ENCODE measurements at regions not wholly inside any gene's neighbourhood (a gene's known extent, or its start where the extent isn't known, plus 50 kb on each side); places are given as distances from the start of the nearest gene placed in this dataset.

DNA sequence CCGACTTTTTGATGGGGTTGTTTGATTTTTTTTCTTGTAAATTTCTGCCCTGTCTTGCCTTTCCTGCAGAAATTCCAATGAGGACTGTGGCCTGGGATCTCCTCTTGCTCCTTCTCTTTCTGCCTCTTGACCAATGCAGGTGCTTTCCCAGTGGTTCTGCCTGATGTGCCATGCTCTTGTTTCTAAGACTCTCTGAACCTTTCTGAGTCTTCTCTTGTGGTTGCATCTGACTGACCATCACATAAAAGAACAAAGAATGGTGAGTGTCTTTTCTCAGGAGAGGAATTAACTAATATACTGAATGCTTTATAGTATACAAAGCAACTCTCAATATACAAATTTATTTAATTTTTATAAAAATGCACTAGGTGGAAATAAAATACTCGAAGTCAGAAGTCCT lies 424.6 kb downstream of the TRIB2 start:
- no peaks in the 10 kb centered on the region for H3K27me3 Mint-ChIP-seq (ENCODE audit: insufficient read depth, low read depth, poor library complexity)

DNA sequence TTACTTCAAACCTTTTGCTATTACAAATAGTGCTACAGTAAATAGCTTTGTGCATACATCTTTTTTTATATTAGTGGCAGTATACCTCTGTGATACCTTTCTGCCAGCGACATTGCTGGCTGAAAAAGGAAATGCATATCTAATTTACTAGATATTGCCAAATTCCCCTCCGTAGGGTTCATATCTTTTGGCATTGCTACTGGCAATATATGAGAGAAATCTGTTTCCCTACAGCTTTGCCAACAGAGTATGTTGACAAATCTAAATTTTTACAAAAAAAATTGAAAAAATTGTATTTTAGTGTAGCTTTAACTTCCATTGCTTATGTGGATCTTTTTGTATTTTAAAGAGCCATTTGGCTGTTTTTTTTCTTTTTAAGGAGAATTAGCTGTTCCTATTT lies 426.7 kb downstream of the TRIB2 start:
- H3K9me2 ChIP-seq (ENCODE audit: insufficient read depth), result no peaks in the 10 kb centered on the region
- H3K27me3 Mint-ChIP-seq (ENCODE audit: insufficient read depth, low read depth, poor library complexity), result no peaks in the 10 kb centered on the region
- H3K4me1 Mint-ChIP-seq, result no peaks in the 10 kb centered on the region
- H3K27ac Mint-ChIP-seq, result no peak overlapping the region
- no peaks in the 10 kb centered on the region for H3K4me1 ChIP-seq (ENCODE audit: insufficient read depth)
- H3F3A ChIP-seq (replicated peaks; ENCODE audit: low read depth), result no peaks in the 10 kb centered on the region
- ATAC-seq (no peak), DNase-seq (ENCODE audit: low spot score) (no peak)
- H3K9me3 Mint-ChIP-seq, result no peaks in the 10 kb centered on the region
- H3K4me3 ChIP-seq, result no peak overlapping the region
- H3K4me3 Mint-ChIP-seq, result no peak overlapping the region
- no peaks in the 10 kb centered on the region for H3K79me2 ChIP-seq (replicated peaks; ENCODE audit: insufficient read depth)
- H3K36me3 Mint-ChIP-seq (ENCODE audit: low read depth), result no peaks in the 10 kb centered on the region
- H3K4me2 ChIP-seq, result no peak overlapping the region
- no peaks in the 10 kb centered on the region for H3K27me3 ChIP-seq (ENCODE audit: insufficient read depth)
- H3K36me3 ChIP-seq (ENCODE audit: insufficient read depth), result no peaks in the 10 kb centered on the region
- no peak overlapping the region for H3K27ac ChIP-seq (ENCODE audit: low read depth)
- no peaks in the 10 kb centered on the region for H4K20me1 ChIP-seq (replicated peaks; ENCODE audit: insufficient read depth)
- no peak overlapping the region for H2AFZ ChIP-seq
- TF ChIP-seq STAT1 (IDR thresholded peaks at IDR 0.05; ENCODE audit: unreplicated experiment), result no peak
- TF ChIP-seq ZNF331 (CRISPR knock-in tag; IDR thresholded peaks at IDR 0.05; ENCODE audit: low read depth), result no peak
- TF ChIP-seq, protein P1, sequence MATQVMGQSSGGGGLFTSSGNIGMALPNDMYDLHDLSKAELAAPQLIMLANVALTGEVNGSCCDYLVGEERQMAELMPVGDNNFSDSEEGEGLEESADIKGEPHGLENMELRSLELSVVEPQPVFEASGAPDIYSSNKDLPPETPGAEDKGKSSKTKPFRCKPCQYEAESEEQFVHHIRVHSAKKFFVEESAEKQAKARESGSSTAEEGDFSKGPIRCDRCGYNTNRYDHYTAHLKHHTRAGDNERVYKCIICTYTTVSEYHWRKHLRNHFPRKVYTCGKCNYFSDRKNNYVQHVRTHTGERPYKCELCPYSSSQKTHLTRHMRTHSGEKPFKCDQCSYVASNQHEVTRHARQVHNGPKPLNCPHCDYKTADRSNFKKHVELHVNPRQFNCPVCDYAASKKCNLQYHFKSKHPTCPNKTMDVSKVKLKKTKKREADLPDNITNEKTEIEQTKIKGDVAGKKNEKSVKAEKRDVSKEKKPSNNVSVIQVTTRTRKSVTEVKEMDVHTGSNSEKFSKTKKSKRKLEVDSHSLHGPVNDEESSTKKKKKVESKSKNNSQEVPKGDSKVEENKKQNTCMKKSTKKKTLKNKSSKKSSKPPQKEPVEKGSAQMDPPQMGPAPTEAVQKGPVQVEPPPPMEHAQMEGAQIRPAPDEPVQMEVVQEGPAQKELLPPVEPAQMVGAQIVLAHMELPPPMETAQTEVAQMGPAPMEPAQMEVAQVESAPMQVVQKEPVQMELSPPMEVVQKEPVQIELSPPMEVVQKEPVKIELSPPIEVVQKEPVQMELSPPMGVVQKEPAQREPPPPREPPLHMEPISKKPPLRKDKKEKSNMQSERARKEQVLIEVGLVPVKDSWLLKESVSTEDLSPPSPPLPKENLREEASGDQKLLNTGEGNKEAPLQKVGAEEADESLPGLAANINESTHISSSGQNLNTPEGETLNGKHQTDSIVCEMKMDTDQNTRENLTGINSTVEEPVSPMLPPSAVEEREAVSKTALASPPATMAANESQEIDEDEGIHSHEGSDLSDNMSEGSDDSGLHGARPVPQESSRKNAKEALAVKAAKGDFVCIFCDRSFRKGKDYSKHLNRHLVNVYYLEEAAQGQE (IDR thresholded peaks at IDR 0.05; ENCODE audit: unreplicated experiment), result no peak
- TF ChIP-seq, protein P2, sequence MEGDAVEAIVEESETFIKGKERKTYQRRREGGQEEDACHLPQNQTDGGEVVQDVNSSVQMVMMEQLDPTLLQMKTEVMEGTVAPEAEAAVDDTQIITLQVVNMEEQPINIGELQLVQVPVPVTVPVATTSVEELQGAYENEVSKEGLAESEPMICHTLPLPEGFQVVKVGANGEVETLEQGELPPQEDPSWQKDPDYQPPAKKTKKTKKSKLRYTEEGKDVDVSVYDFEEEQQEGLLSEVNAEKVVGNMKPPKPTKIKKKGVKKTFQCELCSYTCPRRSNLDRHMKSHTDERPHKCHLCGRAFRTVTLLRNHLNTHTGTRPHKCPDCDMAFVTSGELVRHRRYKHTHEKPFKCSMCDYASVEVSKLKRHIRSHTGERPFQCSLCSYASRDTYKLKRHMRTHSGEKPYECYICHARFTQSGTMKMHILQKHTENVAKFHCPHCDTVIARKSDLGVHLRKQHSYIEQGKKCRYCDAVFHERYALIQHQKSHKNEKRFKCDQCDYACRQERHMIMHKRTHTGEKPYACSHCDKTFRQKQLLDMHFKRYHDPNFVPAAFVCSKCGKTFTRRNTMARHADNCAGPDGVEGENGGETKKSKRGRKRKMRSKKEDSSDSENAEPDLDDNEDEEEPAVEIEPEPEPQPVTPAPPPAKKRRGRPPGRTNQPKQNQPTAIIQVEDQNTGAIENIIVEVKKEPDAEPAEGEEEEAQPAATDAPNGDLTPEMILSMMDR (conservative IDR thresholded peaks at IDR 0.05; ENCODE audit: low read depth in 2 of 2), result no peak
- no peak for TF ChIP-seq CREB1 (CRISPR knock-in tag; IDR thresholded peaks at IDR 0.05; ENCODE audit: low read depth)
- no peak for TF ChIP-seq JUNB (IDR thresholded peaks at IDR 0.05; ENCODE audit: unreplicated experiment)
- TF ChIP-seq, protein P3, sequence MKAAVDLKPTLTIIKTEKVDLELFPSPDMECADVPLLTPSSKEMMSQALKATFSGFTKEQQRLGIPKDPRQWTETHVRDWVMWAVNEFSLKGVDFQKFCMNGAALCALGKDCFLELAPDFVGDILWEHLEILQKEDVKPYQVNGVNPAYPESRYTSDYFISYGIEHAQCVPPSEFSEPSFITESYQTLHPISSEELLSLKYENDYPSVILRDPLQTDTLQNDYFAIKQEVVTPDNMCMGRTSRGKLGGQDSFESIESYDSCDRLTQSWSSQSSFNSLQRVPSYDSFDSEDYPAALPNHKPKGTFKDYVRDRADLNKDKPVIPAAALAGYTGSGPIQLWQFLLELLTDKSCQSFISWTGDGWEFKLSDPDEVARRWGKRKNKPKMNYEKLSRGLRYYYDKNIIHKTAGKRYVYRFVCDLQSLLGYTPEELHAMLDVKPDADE (IDR thresholded peaks at IDR 0.05), result no peak
- TF ChIP-seq POLR2AphosphoS5 (IDR thresholded peaks at IDR 0.05; ENCODE audit: low read depth), result no peak
- TF ChIP-seq EZH2 (IDR thresholded peaks at IDR 0.05; ENCODE audit: low read depth, unreplicated experiment), result no peak

More for the DNA sequence above, 424.6 kb downstream of the TRIB2 start:
- TF ChIP-seq ZNF331 (CRISPR knock-in tag; IDR thresholded peaks at IDR 0.05; ENCODE audit: low read depth) (no peak), EZH2phosphoT487 (IDR thresholded peaks at IDR 0.05; ENCODE audit: unreplicated experiment) (no peak), POLR2AphosphoS5 (IDR thresholded peaks at IDR 0.05; ENCODE audit: low read depth) (no peak)
- TF ChIP-seq, protein P3 (IDR thresholded peaks at IDR 0.05), result no peak
- Histone ChIP-seq H2AFZ (no peak overlapping the region), H3F3A (replicated peaks; ENCODE audit: low read depth) (no peaks in the 10 kb centered on the region), H3K27ac (ENCODE audit: low read depth) (no peak overlapping the region), H4K20me1 (replicated peaks; ENCODE audit: insufficient read depth) (no peaks in the 10 kb centered on the region), H3K4me2 (no peak overlapping the region), H3K36me3 (ENCODE audit: insufficient read depth) (no peaks in the 10 kb centered on the region), H3K27me3 (ENCODE audit: insufficient read depth) (no peaks in the 10 kb centered on the region), H3K9me2 (ENCODE audit: insufficient read depth) (no peaks in the 10 kb centered on the region), H3K4me1 (ENCODE audit: insufficient read depth) (no peaks in the 10 kb centered on the region), H3K79me2 (replicated peaks; ENCODE audit: insufficient read depth) (no peaks in the 10 kb centered on the region), H3K4me3 (no peak overlapping the region)
- Mint-ChIP-seq H3K4me1 (no peaks in the 10 kb centered on the region), H3K4me3 (no peak overlapping the region), H3K36me3 (ENCODE audit: low read depth) (no peaks in the 10 kb centered on the region), H3K9me3 (no peaks in the 10 kb centered on the region), H3K27ac (no peak overlapping the region)
- DNase-seq (ENCODE audit: low spot score), result no peak
- ATAC-seq, result no peak
